ENCODE measurements at regions not wholly inside any gene's neighbourhood (a gene's known extent, or its start where the extent isn't known, plus 50 kb on each side); places are given as distances from the start of the nearest gene placed in this dataset.

- TF ChIP-seq CTCF (IDR thresholded peaks at IDR 0.05; ENCODE audit: low read depth, low read length): no peak
- TF ChIP-seq EZH2phosphoT487 (IDR thresholded peaks at IDR 0.05; ENCODE audit: low read depth): no peak
Measured at GRCh38 chr17:53193044-53193443, 629.7 kb upstream of the KIF2B start.
